ENCODE measurements at regions not wholly inside any gene's neighbourhood (a gene's known extent, or its start where the extent isn't known, plus 50 kb on each side); places are given as distances from the start of the nearest gene placed in this dataset.

- TF ChIP-seq POLR2A (IDR thresholded peaks at IDR 0.05; ENCODE audit: extremely low read depth, insufficient read length), result no peak
- TF ChIP-seq, protein P1, sequence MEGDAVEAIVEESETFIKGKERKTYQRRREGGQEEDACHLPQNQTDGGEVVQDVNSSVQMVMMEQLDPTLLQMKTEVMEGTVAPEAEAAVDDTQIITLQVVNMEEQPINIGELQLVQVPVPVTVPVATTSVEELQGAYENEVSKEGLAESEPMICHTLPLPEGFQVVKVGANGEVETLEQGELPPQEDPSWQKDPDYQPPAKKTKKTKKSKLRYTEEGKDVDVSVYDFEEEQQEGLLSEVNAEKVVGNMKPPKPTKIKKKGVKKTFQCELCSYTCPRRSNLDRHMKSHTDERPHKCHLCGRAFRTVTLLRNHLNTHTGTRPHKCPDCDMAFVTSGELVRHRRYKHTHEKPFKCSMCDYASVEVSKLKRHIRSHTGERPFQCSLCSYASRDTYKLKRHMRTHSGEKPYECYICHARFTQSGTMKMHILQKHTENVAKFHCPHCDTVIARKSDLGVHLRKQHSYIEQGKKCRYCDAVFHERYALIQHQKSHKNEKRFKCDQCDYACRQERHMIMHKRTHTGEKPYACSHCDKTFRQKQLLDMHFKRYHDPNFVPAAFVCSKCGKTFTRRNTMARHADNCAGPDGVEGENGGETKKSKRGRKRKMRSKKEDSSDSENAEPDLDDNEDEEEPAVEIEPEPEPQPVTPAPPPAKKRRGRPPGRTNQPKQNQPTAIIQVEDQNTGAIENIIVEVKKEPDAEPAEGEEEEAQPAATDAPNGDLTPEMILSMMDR (IDR thresholded peaks at IDR 0.05; ENCODE audit: low read depth, low read length), result no peak
- no peak for TF ChIP-seq MYC (IDR thresholded peaks at IDR 0.05; ENCODE audit: low read depth, low read length)
- no peak for DNase-seq (ENCODE audit: low read depth)
- no peak overlapping the region for H3K4me3 ChIP-seq (ENCODE audit: low read depth, low read length)
Observed at GRCh38 chrX:132271311-132271778, 52.1 kb upstream of the RAP2C start.

- no peak overlapping the region for H3K4me3 ChIP-seq (ENCODE audit: low read depth, low read length)
- DNase-seq (ENCODE audit: low read depth), result no peak
- TF ChIP-seq, protein P2, sequence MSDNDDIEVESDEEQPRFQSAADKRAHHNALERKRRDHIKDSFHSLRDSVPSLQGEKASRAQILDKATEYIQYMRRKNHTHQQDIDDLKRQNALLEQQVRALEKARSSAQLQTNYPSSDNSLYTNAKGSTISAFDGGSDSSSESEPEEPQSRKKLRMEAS (IDR thresholded peaks at IDR 0.05; ENCODE audit: low read depth, low read length), result no peak
- TF ChIP-seq MYC (IDR thresholded peaks at IDR 0.05; ENCODE audit: low read depth, low read length), result no peak
- no peak for TF ChIP-seq POLR2A (IDR thresholded peaks at IDR 0.05; ENCODE audit: extremely low read depth, insufficient read length)
- TF ChIP-seq, protein P1 (IDR thresholded peaks at IDR 0.05; ENCODE audit: low read depth, low read length), result no peak
Observed at GRCh38 chrX:132270699-132271098, 51.5 kb upstream of the RAP2C start.

GRCh38 chrX:132270021-132270420 lies 50.8 kb upstream of the RAP2C start:
- no peak overlapping the region for H3K4me3 ChIP-seq (ENCODE audit: low read depth, low read length)
- TF ChIP-seq, protein P2 (IDR thresholded peaks at IDR 0.05; ENCODE audit: low read depth, low read length), result no peak
- TF ChIP-seq POLR2A (IDR thresholded peaks at IDR 0.05; ENCODE audit: extremely low read depth, insufficient read length) (no peak), MYC (IDR thresholded peaks at IDR 0.05; ENCODE audit: low read depth, low read length) (no peak)
- TF ChIP-seq, protein P1 (IDR thresholded peaks at IDR 0.05; ENCODE audit: low read depth, low read length), result no peak
- DNase-seq (ENCODE audit: low read depth), result no peak
